ENCODE measurements at regions not wholly inside any gene's neighbourhood (a gene's known extent, or its start where the extent isn't known, plus 50 kb on each side); places are given as distances from the start of the nearest gene placed in this dataset.
A peak's percentile ranks its signal among the peaks of the same experiment; 100 is the strongest.
"Not testable (repeated sequence)": the region's sequence is repeated elsewhere in the genome, so short reads cannot be mapped to it uniquely, and the experiment has no call there.

GRCh38 chr1:273772-274171, 177.7 kb downstream of the OR4F29 start:
- not testable (repeated sequence) for DNase-seq

- DNase-seq, result peak; percentile 44
Observed at GRCh38 chr1:267815-268214, 183.7 kb downstream of the OR4F29 start.

Data from T-helper 9 cell (primary cell).